ENCODE measurements at regions not wholly inside any gene's neighbourhood (a gene's known extent, or its start where the extent isn't known, plus 50 kb on each side); places are given as distances from the start of the nearest gene placed in this dataset.

DNA sequence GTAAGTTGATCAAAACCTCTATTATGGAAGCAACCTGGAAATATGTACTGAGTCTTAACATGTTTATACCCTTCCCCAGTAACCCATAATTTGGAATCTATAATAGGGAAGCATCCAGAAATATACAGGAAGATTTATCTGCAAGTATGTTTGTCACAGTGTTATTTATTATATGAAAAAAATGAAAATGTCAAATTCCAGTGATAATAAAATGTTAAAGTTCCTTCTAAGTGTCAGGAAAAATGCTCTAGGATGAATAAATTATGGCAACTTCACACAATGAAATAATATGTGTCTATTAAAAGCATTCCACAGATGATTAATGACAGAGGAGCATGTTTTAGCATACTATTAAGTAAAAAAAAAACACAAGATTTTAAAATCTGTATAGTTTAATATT, 202.3 kb upstream of the PRNP start:
- H3K4me1 ChIP-seq (ENCODE audit: control insufficient read depth in 1 of 2, insufficient read depth in 2 of 2, low read length in 2 of 2), result peaks cover 3 to 5% of the 10 kb centered on the region in 2 experiments; a peak in 2 of 4 replicates
- no peak overlapping the region for H2AFZ ChIP-seq (ENCODE audit: low read depth, low read length, poor library complexity, severe bottlenecking)
- no TSS peak for BruUV-seq (replicated peaks)
- H3K27ac ChIP-seq (ENCODE audit: low read depth, low read length), result no peak overlapping the region
- intact Hi-C loops (cut with micrococcal nuclease), result no loop called here
- DNase-seq (ENCODE audit: low read depth, low spot score), result no peak
- no peak overlapping the region for H3K4me2 ChIP-seq (ENCODE audit: low read length)
- TF ChIP-seq, protein P1, sequence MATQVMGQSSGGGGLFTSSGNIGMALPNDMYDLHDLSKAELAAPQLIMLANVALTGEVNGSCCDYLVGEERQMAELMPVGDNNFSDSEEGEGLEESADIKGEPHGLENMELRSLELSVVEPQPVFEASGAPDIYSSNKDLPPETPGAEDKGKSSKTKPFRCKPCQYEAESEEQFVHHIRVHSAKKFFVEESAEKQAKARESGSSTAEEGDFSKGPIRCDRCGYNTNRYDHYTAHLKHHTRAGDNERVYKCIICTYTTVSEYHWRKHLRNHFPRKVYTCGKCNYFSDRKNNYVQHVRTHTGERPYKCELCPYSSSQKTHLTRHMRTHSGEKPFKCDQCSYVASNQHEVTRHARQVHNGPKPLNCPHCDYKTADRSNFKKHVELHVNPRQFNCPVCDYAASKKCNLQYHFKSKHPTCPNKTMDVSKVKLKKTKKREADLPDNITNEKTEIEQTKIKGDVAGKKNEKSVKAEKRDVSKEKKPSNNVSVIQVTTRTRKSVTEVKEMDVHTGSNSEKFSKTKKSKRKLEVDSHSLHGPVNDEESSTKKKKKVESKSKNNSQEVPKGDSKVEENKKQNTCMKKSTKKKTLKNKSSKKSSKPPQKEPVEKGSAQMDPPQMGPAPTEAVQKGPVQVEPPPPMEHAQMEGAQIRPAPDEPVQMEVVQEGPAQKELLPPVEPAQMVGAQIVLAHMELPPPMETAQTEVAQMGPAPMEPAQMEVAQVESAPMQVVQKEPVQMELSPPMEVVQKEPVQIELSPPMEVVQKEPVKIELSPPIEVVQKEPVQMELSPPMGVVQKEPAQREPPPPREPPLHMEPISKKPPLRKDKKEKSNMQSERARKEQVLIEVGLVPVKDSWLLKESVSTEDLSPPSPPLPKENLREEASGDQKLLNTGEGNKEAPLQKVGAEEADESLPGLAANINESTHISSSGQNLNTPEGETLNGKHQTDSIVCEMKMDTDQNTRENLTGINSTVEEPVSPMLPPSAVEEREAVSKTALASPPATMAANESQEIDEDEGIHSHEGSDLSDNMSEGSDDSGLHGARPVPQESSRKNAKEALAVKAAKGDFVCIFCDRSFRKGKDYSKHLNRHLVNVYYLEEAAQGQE (IDR thresholded peaks at IDR 0.05; ENCODE audit: low read depth), result no peak
- TF ChIP-seq SRF (IDR thresholded peaks at IDR 0.05; ENCODE audit: low read depth) (no peak), ZFX (IDR thresholded peaks at IDR 0.05) (no peak), SIN3A (IDR thresholded peaks at IDR 0.05; ENCODE audit: low read depth) (no peak), CBX3 (IDR thresholded peaks at IDR 0.05; ENCODE audit: low read depth) (no peak), POLR2A (IDR thresholded peaks at IDR 0.05; ENCODE audit: borderline replicate concordance, extremely low read depth, insufficient read depth, insufficient read length) (no peak), EZH2 (IDR thresholded peaks at IDR 0.05) (no peak), CEBPB (IDR thresholded peaks at IDR 0.05; ENCODE audit: low read depth) (no peak), FOSL1 (IDR thresholded peaks at IDR 0.05; ENCODE audit: low read depth) (no peak), ELF1 (IDR thresholded peaks at IDR 0.05; ENCODE audit: borderline replicate concordance, low read depth) (no peak), TCF7L2 (IDR thresholded peaks at IDR 0.05; ENCODE audit: borderline replicate concordance, extremely low read depth, insufficient read depth, insufficient read length) (no peak), RAD21 (IDR thresholded peaks at IDR 0.05; ENCODE audit: low read depth) (no peak), EZH2phosphoT487 (IDR thresholded peaks at IDR 0.05; ENCODE audit: borderline replicate concordance) (no peak), YY1 (IDR thresholded peaks at IDR 0.05; ENCODE audit: extremely low read depth, insufficient replicate concordance, low read depth, low read length) (no peak), SP1 (IDR thresholded peaks at IDR 0.05; ENCODE audit: low read depth) (no peak)
- TF ChIP-seq, protein P2, sequence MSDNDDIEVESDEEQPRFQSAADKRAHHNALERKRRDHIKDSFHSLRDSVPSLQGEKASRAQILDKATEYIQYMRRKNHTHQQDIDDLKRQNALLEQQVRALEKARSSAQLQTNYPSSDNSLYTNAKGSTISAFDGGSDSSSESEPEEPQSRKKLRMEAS (IDR thresholded peaks at IDR 0.05), result no peak
- TF ChIP-seq, protein P3, sequence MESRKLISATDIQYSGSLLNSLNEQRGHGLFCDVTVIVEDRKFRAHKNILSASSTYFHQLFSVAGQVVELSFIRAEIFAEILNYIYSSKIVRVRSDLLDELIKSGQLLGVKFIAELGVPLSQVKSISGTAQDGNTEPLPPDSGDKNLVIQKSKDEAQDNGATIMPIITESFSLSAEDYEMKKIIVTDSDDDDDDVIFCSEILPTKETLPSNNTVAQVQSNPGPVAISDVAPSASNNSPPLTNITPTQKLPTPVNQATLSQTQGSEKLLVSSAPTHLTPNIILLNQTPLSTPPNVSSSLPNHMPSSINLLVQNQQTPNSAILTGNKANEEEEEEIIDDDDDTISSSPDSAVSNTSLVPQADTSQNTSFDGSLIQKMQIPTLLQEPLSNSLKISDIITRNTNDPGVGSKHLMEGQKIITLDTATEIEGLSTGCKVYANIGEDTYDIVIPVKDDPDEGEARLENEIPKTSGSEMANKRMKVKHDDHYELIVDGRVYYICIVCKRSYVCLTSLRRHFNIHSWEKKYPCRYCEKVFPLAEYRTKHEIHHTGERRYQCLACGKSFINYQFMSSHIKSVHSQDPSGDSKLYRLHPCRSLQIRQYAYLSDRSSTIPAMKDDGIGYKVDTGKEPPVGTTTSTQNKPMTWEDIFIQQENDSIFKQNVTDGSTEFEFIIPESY (IDR thresholded peaks at IDR 0.05; ENCODE audit: extremely low read depth, insufficient replicate concordance, low read length), result no peak
- no peaks in the 10 kb centered on the region for H3K9me2 ChIP-seq (ENCODE audit: insufficient read depth)
- ATAC-seq, result no peak
- H3K36me3 ChIP-seq (ENCODE audit: control insufficient read depth in 1 of 2, insufficient read depth in 2 of 2, low read length in 2 of 2), result no peaks in the 10 kb centered on the region
- no peak overlapping the region for H3K9ac ChIP-seq (ENCODE audit: low read length)
- no peak overlapping the region for H3K4me3 ChIP-seq (replicated peaks in 1 of 2; ENCODE audit: low read depth in 1 of 2, low read length in 2 of 2)
- H3K9me3 ChIP-seq (ENCODE audit: control insufficient read depth in 1 of 2, insufficient read depth in 1 of 2, low read depth in 1 of 2, low read length in 2 of 2), result no peaks in the 10 kb centered on the region
- CTCF ChIA-PET, result no interaction called here
- H4K20me1 ChIP-seq (ENCODE audit: insufficient read depth), result no peaks in the 10 kb centered on the region
- no peaks in the 10 kb centered on the region for H3K79me2 ChIP-seq (ENCODE audit: insufficient read depth, low read length)
- POLR2A ChIA-PET, result no interaction called here
- no peaks in the 10 kb centered on the region for H3K27me3 ChIP-seq (ENCODE audit: insufficient read depth, low read length)
- RAD21 ChIA-PET (ENCODE audit: low non-redundant PET in 1 of 2, low total read pairs in 2 of 2, uncharacterized antibody in 2 of 2, unreplicated experiment in 2 of 2), result no interaction called here
